HG02870 (cell line): ENCODE measurements at regions not wholly inside any gene's neighbourhood (a gene's known extent, or its start where the extent isn't known, plus 50 kb on each side); places are given as distances from the start of the nearest gene placed in this dataset.
"Not testable (repeated sequence)": the region's sequence is repeated elsewhere in the genome, so short reads cannot be mapped to it uniquely, and the experiment has no call there.

Experiments used
- ATAC-seq: cut with Tn5 transposase; IDR thresholded peaks from one replicate; pipeline ENCODE4 v1.9.1; 2021; ENCODE audit warnings: mild to moderate bottlenecking, moderate library complexity; ENCODE audit not compliant: unreplicated experiment

GRCh38 chr13:47892374-47892773 is 108.7 kb downstream of the SUCLA2 start:
- no peak for ATAC-seq

GRCh38 chr13:47890146-47890814 is 110.8 kb downstream of the SUCLA2 start:
- ATAC-seq, result no peak

- ATAC-seq, result no peak
Measured at GRCh38 chr13:47886314-47886713, 114.8 kb downstream of the SUCLA2 start.

GRCh38 chr13:47875201-47875600 is 125.9 kb downstream of the SUCLA2 start:
- no peak for ATAC-seq

GRCh38 chr13:47873987-47874386 is 127.1 kb downstream of the SUCLA2 start:
- not testable (repeated sequence) for ATAC-seq

GRCh38 chr13:47873319-47873718 is 127.8 kb downstream of the SUCLA2 start:
- ATAC-seq, result not testable (repeated sequence)

- no peak for ATAC-seq
Measured at GRCh38 chr13:47869776-47870175, 131.3 kb downstream of the SUCLA2 start.

- ATAC-seq, result no peak
Measured at GRCh38 chr13:47865883-47866282, 135.2 kb downstream of the SUCLA2 start.

GRCh38 chr13:47862841-47863240 is 138.2 kb downstream of the SUCLA2 start:
- ATAC-seq, result no peak

- no peak for ATAC-seq
Measured at GRCh38 chr13:47859165-47859564, 141.9 kb downstream of the SUCLA2 start.

- no peak for ATAC-seq
Measured at GRCh38 chr13:47858042-47859025, 142.7 kb downstream of the SUCLA2 start.

- ATAC-seq, result no peak
Measured at GRCh38 chr13:47853236-47853635, 147.8 kb downstream of the SUCLA2 start.

- ATAC-seq, result no peak
Measured at GRCh38 chr13:47846886-47847285, 154.2 kb downstream of the SUCLA2 start.

- ATAC-seq, result no peak
Measured at GRCh38 chr13:47845981-47846380, 155.1 kb downstream of the SUCLA2 start.

GRCh38 chr13:47843005-47843404 is 158.1 kb downstream of the SUCLA2 start:
- peak; percentile 80 for ATAC-seq

GRCh38 chr13:47841151-47841550 is 159.9 kb downstream of the SUCLA2 start:
- no peak for ATAC-seq

- ATAC-seq, result no peak
Measured at GRCh38 chr13:47837906-47838305, 163.2 kb downstream of the SUCLA2 start.

GRCh38 chr13:47837104-47837880 is 163.8 kb downstream of the SUCLA2 start:
- ATAC-seq, result no peak

GRCh38 chr13:47835470-47836228 is 165.4 kb downstream of the SUCLA2 start:
- ATAC-seq, result no peak

- no peak for ATAC-seq
Measured at GRCh38 chr13:47832458-47832972, 168.6 kb downstream of the SUCLA2 start.
